AG08395 (cell line): ENCODE measurements at regions not wholly inside any gene's neighbourhood (a gene's known extent, or its start where the extent isn't known, plus 50 kb on each side); places are given as distances from the start of the nearest gene placed in this dataset.

Experiments
- DNase-seq: peaks from one replicate; pipeline ENCODE4 v3.0.0; 2012; ENCODE audit warnings: mixed read lengths, low spot score

DNA sequence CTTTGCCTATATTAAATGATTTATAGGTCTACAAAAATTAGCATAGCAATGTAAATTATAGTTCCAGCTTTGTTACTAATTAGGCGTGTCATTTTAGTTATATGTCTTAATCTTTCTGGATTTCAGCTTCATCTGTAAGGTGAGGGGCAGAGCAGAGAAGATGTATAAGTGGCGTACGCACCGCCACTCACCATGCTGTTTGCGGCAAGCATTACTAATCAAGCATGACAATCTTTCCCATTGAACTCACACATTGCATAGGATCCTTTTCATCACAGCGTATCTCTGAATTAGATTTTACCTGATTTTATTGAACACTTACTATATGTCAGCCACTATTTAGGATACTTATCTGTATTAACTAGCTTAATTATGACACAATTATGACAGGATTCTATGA is 183.6 kb upstream of the DLGAP1 start:
- no peak for DNase-seq

DNA sequence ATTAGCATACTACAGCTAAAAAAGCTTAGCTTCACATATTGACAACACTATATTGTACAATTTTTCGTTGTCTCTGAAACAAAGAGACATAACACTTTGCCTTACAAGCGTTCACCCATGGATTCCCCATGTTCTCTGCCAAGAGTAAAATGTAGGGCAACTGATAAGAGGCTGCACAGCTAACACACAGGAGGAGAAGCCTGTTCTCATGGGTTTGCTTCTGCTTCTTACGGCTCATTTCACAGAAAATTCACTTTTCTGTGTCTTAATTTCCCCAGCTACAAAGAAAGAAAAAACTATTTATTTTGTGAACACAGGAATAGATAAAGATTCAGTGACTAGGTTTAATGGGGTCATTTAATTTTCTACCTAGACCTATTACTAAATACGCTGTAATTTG is 182.8 kb upstream of the DLGAP1 start:
- no peak for DNase-seq

DNA sequence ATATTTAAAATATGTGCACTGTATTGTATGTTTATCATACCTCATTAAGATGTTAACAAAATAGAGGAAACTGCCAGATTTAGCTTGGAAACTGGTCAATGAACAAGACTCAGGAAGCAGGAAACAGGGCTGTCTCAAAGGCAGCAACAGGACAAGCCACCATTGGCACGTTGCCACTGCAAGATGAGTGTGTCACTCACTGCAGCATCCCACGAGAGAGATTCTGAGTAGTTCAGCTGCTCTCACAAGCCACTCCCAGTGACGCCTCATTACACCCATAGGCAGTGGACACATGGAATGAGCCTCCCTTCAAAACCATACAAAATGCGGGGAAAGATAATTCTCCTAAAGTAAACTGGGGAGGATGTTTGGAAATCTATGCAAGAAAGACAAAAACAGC is 181.9 kb upstream of the DLGAP1 start:
- no peak for DNase-seq

DNA sequence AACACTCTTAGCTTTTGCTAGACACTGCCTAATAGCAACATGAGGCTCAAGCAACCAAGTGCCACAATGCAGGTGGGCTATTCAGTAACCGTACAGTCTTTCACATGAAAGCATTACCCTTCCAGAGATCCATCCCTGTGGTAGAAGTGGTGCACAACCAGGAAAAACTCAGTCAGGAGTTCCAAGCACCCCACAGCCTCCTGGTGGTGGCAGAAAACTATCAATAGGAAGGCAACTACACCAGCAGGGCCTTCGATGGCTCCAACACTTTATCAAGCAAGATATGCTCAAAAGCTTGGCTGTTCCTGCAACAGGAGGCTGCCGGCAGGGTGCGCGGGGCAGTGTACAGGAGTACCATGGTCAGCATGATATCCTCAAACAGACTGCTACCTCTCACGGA is 176.1 kb upstream of the DLGAP1 start:
- no peak for DNase-seq

DNA sequence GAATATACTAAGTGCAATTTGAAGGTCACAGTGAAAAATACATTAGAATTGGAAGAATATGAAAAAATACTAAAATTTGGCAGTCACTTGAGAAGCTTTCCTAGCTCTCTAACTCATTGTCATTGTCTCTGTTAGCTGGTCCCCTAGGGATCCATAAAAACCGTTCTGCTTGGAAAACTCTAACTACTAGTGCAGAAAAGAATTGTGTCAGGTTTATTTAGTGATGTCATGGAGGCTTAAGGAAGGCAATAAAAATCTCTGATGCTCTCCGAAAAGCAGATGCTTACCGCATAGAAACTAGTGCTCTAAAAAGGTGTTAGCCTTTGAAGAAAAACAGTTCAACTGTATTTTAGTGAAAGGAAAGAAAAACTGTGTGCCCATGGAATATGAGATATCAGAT is 150.1 kb upstream of the DLGAP1 start:
- no peak for DNase-seq

DNA sequence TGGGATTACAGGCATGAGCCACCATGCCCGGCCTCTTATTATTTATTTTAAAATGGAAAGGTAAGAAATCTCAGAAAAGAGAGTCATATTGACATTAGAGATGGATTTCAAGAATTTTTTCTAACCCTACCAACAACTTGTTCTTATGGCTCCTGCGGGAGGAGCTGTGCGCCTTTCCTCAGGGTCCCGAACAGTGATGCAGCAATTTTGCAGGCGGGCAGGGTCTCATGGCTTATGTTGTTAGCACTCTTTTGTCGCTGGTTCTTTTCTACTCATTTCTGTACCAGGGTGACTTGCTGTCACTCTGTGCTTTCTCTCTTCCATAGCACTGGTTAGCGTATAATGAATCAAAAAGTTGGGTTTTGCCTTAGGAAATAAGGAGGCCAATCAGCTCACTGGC is 148.8 kb upstream of the DLGAP1 start:
- DNase-seq, result no peak

- no peak for DNase-seq
Observed at GRCh38 chr18:4599312-4599711, 144.2 kb upstream of the DLGAP1 start.

GRCh38 chr18:4597301-4597700 is 142.2 kb upstream of the DLGAP1 start:
- no peak for DNase-seq

DNA sequence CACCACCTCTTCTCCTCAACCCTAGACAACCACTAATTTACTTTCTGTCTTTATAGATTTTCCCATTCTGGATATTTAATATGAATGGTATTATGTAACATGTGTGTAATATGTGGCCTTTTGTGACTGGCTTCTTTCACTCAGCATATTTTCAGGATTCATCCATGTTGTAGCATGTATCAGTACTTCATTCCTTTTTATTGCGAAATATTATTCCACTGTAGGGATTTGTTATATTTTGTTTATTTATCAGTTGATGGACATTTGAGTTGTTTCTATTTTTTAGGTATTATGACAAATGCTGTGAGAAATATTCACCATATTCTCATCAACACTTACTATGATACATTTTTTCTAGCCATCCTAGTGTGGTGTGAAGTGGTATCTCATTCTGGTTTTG is 138.8 kb upstream of the DLGAP1 start:
- DNase-seq, result no peak

- no peak for DNase-seq
Observed at GRCh38 chr18:4593459-4593858, 138.4 kb upstream of the DLGAP1 start.

DNA sequence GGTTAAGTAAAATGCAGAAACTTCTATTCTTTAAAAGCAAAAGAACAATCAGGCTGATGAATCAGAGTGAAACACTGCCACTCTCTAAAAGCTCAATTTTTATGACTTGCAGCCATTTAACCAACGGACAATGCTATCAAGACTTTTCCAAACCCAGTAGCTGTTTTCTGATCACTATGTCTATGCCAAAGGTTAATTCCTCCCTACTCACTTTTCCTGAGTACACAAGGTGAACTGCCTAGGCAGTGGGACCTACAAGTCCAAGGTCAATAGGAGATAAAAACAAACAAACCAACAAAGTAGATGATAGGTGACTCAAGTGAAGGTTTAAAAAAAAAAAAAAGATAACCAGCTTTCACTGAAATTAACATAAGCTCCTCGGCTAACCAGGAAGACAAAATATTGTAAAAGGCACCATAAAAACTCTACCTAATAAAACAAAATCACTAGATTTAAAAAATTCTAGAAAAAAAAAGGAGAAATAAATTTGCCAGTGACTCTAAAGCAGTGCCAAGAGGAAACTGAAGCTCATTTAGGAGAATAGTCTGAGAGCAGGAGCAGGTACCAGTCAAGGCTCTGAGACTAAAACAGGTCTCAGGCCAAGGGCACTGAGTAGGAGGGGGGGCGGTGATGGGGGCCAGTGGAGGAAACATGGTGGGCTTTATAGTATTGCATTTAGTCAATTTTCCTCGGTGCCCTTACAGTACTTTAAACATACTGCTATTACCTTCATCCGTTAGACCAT is 134.1 kb upstream of the DLGAP1 start:
- DNase-seq, result no peak

- DNase-seq, result no peak
Observed at GRCh38 chr18:4587204-4587603, 132.1 kb upstream of the DLGAP1 start.

GRCh38 chr18:4586731-4587130 is 131.6 kb upstream of the DLGAP1 start:
- no peak for DNase-seq

- DNase-seq, result no peak
Observed at GRCh38 chr18:4582431-4583335, 127.6 kb upstream of the DLGAP1 start.

DNA sequence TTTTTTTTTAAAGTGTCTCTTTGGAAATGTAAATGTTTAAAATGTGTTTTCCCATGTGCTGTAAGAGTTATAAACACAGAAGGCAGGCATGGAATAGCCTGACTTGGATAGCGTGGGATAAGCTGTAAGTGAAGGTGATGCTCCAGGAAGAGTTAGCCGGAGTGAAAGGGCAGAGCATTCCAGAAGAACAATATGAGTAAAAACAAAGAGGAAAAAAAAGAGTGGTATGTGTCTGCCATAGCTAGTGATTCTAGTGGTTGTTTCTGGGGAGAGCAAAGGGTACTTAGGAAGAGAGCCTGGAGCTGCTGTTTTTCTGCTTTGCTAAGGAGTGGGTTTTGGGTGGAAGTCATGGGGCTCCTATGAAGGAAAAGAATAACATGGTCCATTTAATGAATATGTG is 126.9 kb upstream of the DLGAP1 start:
- DNase-seq, result no peak

DNA sequence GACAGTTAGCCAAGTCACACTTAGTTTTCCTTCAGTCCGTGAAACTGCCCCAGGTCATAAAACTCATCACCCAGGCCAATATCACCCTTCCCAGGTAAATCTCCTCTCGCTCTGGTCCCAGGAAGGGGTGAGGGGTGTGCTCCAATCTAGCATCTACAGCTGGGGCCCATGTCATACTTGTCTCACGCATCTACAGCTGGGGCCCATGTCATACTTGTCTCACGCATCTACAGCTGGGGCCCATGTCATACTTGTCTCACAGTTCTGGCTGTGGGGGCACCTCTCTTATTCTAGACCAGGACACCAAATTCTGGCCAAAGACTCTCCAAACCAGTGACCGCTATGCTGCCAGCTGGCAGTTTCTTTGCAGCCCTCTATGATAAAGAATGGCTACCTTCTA is 123.3 kb upstream of the DLGAP1 start:
- no peak for DNase-seq

DNA sequence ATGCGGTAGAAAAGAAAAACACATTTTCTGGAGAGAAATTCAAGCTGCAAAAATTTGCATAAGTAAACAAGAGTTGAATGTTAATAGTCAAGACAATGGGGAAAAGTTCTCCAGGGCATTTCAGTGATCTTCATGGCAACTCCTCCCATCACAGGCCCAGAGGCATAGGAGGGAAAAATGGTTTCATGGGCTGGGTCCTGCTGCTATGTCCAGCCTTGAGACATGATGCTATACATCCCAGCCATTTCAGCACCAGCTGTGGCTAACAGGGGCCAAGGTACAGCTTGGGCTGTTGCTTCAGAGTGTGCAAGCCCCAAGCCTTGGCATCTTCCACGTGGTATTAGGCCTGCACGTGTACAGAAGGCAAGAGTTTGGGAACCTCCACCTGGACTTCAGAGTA is 118.6 kb upstream of the DLGAP1 start:
- DNase-seq, result no peak

GRCh38 chr18:4557502-4557901 is 102.4 kb upstream of the DLGAP1 start:
- DNase-seq, result no peak

GRCh38 chr18:4551001-4551360 is 95.9 kb upstream of the DLGAP1 start:
- DNase-seq, result no peak

DNA sequence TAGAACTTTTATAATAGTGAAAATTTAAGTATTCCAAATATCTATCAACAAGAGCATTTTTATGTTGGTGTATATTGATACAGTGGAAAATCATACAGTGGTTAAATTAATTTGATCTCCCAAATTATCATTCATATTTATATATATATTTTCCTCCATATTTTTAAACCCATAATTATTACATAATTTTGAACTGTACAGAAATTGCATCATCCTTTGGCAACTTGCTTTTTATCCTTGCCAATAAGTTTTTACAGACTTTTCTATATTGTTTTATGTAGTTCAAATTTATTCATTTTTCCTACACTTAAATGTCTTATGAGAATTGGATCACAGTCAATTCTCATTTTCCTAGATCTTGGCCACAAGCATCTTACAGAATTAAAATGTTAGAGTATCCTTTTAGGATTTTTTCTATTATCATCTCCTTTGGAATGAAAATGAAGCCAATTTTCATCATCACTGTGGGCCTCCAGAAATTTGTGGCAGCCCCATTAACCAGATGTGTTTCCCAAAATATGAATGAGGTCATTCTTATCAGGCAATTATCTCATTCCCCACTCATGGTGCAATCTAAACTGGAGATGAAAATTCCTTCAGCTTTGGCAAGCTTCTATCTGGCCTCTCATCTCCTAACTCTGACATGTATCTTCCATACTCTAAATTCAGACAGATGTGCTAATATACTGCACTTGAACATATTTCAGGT is 94.2 kb upstream of the DLGAP1 start:
- DNase-seq, result no peak

DNA sequence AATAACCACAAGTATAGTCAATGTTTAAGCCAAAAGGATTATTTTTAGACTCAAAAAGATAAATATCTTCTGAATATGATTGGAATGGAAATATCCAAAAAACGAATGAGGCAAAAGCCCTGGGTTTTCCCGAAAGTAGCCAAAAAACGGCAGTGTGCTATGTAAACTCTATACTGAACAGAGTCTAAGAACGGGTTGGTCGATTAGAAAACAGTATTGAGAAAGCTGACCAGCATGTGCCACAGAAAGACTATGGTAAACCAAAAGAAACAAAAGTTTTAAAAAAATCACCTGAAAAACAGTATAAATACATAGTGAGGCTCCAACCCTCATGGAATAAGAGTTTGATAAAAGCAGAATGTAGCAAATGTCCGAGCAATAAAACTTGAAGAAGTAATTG is 92.0 kb upstream of the DLGAP1 start:
- DNase-seq, result no peak

GRCh38 chr18:4544142-4544541 is 89.0 kb upstream of the DLGAP1 start:
- DNase-seq, result no peak

GRCh38 chr18:4543711-4544110 is 88.6 kb upstream of the DLGAP1 start:
- no peak for DNase-seq
